ENCODE measurements at regions not wholly inside any gene's neighbourhood (a gene's known extent, or its start where the extent isn't known, plus 50 kb on each side); places are given as distances from the start of the nearest gene placed in this dataset.

DNA sequence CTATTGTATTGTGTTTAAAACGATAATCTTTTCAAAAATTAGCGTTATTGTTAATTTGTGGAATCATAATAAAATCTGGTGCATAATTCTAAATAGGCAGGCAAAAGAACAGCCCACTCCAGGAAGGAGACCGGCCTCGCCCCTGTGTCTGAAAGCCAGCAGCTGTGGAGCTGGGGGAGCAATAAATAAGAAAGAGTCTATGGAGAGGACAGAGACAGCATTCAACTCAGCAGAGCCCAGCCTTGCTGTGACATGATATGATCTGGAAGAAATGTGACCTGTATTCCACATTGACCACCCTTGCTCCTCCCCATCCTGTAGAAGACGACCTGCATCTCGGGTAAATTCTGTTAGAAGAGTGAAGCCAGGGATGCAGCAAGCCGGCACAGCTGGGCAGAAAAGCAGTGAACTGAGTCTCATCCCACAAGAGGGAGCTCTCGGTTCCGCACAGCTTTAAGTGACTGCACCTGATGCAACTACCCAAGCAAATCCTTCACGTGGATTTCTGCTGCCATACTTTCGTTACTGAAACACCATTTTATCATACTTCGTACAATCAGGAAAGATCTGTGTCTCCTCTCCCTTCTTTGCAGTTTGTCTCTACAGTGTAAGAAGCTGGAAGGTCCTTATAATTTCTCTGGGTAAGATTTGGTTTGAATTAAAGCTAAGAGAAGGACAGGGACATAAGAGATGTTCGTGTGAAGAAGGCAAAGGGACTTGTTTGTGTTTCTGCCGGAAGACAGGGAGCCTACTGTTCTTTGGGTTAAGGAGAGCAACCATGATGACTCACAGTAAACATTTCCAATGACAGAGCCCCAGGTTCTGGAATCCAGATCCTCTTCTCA, 427.1 kb downstream of the GPAM start (continued):
- TF ChIP-seq HDAC6 (IDR thresholded peaks at IDR 0.05; ENCODE audit: low read depth, low read length) (no peak), SIX5 (IDR thresholded peaks at IDR 0.05; ENCODE audit: low read depth, low read length) (no peak), SRF (IDR thresholded peaks at IDR 0.05; ENCODE audit: low read depth, low read length) (no peak), KDM1A (IDR thresholded peaks at IDR 0.05; ENCODE audit: borderline replicate concordance, low read length) (no peak), JUND (IDR thresholded peaks at IDR 0.05; ENCODE audit: low read length) (no peak), EGR1 (IDR thresholded peaks at IDR 0.05; ENCODE audit: borderline replicate concordance, low read depth, low read length) (no peak), SUZ12 (IDR thresholded peaks at IDR 0.05; ENCODE audit: low read length) (no peak), RAD21 (IDR thresholded peaks at IDR 0.05 in 1 of 2, conservative IDR thresholded peaks at IDR 0.05 in 1 of 2; ENCODE audit: low read depth in 2 of 2, low read length in 2 of 2) (peak; percentile 84 to 87), TCF12 (IDR thresholded peaks at IDR 0.05; ENCODE audit: low read depth, low read length) (0 out of 2 replicates have a peak, but pooled peaks have one; percentile 55), RNF2 (IDR thresholded peaks at IDR 0.05; ENCODE audit: borderline replicate concordance, low read depth, low read length, missing control alignments, poor library complexity, severe bottlenecking) (no peak), HDAC2 (IDR thresholded peaks at IDR 0.05; ENCODE audit: borderline replicate concordance in 1 of 2, low read depth in 2 of 2, low read length in 2 of 2) (no peak), RBBP5 (IDR thresholded peaks at IDR 0.05; ENCODE audit: borderline replicate concordance, low read depth, low read length) (no peak), SIRT6 (IDR thresholded peaks at IDR 0.05; ENCODE audit: low read length) (no peak), TBP (IDR thresholded peaks at IDR 0.05; ENCODE audit: low read depth, low read length) (no peak), CHD2 (IDR thresholded peaks at IDR 0.05; ENCODE audit: low read length) (no peak), PHF8 (conservative IDR thresholded peaks at IDR 0.05; ENCODE audit: low read depth, low read length) (no peak), SP2 (IDR thresholded peaks at IDR 0.05; ENCODE audit: low read length) (no peak), EP300 (IDR thresholded peaks at IDR 0.05; ENCODE audit: borderline replicate concordance in 1 of 2, low read depth in 2 of 2, low read length in 2 of 2) (no peak)
- TF ChIP-seq, protein P1, sequence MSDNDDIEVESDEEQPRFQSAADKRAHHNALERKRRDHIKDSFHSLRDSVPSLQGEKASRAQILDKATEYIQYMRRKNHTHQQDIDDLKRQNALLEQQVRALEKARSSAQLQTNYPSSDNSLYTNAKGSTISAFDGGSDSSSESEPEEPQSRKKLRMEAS (IDR thresholded peaks at IDR 0.05), result peak; percentile 85
- TF ChIP-seq, protein P2, sequence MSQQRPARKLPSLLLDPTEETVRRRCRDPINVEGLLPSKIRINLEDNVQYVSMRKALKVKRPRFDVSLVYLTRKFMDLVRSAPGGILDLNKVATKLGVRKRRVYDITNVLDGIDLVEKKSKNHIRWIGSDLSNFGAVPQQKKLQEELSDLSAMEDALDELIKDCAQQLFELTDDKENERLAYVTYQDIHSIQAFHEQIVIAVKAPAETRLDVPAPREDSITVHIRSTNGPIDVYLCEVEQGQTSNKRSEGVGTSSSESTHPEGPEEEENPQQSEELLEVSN (IDR thresholded peaks at IDR 0.05), result peak; percentile 67
- TF ChIP-seq, protein P3, sequence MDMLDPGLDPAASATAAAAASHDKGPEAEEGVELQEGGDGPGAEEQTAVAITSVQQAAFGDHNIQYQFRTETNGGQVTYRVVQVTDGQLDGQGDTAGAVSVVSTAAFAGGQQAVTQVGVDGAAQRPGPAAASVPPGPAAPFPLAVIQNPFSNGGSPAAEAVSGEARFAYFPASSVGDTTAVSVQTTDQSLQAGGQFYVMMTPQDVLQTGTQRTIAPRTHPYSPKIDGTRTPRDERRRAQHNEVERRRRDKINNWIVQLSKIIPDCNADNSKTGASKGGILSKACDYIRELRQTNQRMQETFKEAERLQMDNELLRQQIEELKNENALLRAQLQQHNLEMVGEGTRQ (IDR thresholded peaks at IDR 0.05; ENCODE audit: low read length), result no peak

Data from H1 (cell line).